Activated T-cell treated with anti-CD3 and anti-CD28 coated beads, Interleukin-2, amount 50 U/mL, for 72 hours (primary cell): ENCODE measurements at regions not wholly inside any gene's neighbourhood (a gene's known extent, or its start where the extent isn't known, plus 50 kb on each side); places are given as distances from the start of the nearest gene placed in this dataset.

ENCODE experiments used
- ATAC-seq, 2 donors: fragments of 150-1000 bp; cut with Tn5 transposase; replicated peaks in 1 of 2; 2 replicates each; pipeline ENCODE4 v1.10.0; 2021; ENCODE audit warnings: moderate library complexity in 2 of 2, mild to moderate bottlenecking in 1 of 2
- DNase-seq, 2 donors: peaks; one replicate each; pipeline ENCODE4 v3.0.0; 2021 to 2022; ENCODE audit warnings: mixed read lengths in 1 of 2
- H3K27ac Mint-ChIP-seq: one replicate; pipeline ENCODE4 v1.8.0; 2022; ENCODE audit warnings: mild to moderate bottlenecking, moderate library complexity, mixed read lengths
- H3K27me3 Mint-ChIP-seq: one replicate; pipeline ENCODE4 v1.8.0; 2022; ENCODE audit warnings: low read depth, mixed read lengths
- H3K36me3 Mint-ChIP-seq, 2 donors: one replicate each; pipeline ENCODE4 v1.8.0; 2022; ENCODE audit warnings: mixed read lengths in 2 of 2, mild to moderate bottlenecking in 1 of 2; ENCODE audit not compliant: insufficient read depth in 2 of 2
- H3K4me1 Mint-ChIP-seq: one replicate; pipeline ENCODE4 v1.8.0; 2022; ENCODE audit warnings: low read depth, mixed read lengths
- H3K4me3 Mint-ChIP-seq, 2 donors: one replicate each; pipeline ENCODE4 v1.8.0; 2022; ENCODE audit warnings: mild to moderate bottlenecking in 2 of 2, mixed read lengths in 2 of 2, moderate library complexity in 2 of 2
- H3K9me3 Mint-ChIP-seq, 2 donors: one replicate each; pipeline ENCODE4 v1.8.0; 2022; ENCODE audit warnings: mixed read lengths in 2 of 2

DNA sequence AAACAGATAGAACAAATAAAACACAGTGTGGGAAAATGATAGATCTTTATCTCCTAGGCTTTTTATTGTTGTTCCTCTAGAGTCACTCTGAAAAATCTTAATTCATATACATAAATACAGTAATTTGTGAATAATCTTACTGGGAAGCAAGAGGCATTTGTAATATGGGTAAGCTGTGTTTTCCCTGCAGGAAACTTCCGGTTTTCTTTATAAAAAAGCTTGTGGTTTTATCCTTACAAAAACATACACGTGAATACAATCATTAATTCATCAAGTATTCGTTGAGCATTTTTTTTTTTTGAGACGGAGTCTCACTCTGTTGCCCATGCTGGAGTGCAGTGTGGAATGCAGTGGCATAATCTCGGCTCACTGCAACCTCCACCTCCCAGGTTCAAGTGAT, 1312.8 kb upstream of the ZEB2 start:
- H3K9me3 Mint-ChIP-seq = peaks cover 4 to 7% of the 10 kb centered on the region in 2 donors
- no peaks in the 10 kb centered on the region for H3K27me3 Mint-ChIP-seq
- H3K36me3 Mint-ChIP-seq = no peaks in the 10 kb centered on the region
- no peaks in the 10 kb centered on the region for H3K4me1 Mint-ChIP-seq
- H3K27ac Mint-ChIP-seq = no peak overlapping the region
- no peak overlapping the region for H3K4me3 Mint-ChIP-seq
- DNase-seq (no peak), ATAC-seq (no peak)

DNA sequence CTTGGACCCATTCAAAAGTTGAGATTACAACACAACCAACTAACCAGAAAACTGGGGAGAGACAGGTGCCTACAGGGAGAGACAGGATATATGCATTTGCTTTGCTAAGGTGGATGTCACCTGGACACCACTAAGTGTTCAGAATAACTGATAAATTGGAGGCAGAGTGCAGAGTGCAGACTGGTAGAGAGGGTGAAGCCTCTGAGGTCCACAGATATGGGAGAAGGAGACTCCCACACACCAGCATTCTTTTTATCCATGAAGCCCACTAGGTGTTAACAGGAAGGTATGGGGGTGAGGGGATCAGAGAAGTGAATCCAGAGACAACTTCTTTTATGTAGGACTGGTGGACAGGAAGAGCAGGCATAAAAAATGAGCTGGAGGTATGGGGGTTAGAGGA, 1310.0 kb upstream of the ZEB2 start:
- no peaks in the 10 kb centered on the region for H3K4me1 Mint-ChIP-seq
- DNase-seq (no peak), ATAC-seq (no peak)
- no peak overlapping the region for H3K4me3 Mint-ChIP-seq
- H3K27ac Mint-ChIP-seq = no peak overlapping the region
- peaks cover 10 to 12% of the 10 kb centered on the region in 2 donors for H3K9me3 Mint-ChIP-seq
- H3K27me3 Mint-ChIP-seq = no peaks in the 10 kb centered on the region
- no peaks in the 10 kb centered on the region for H3K36me3 Mint-ChIP-seq

- no peaks in the 10 kb centered on the region for H3K27me3 Mint-ChIP-seq
- H3K36me3 Mint-ChIP-seq = no peaks in the 10 kb centered on the region
- no peaks in the 10 kb centered on the region for H3K4me1 Mint-ChIP-seq
- H3K4me3 Mint-ChIP-seq = no peak overlapping the region
- H3K27ac Mint-ChIP-seq = no peak overlapping the region
- DNase-seq (no peak), ATAC-seq (no peak)
- H3K9me3 Mint-ChIP-seq = peaks cover 10 to 12% of the 10 kb centered on the region in 2 donors
These were observed 1307.3 kb upstream of the ZEB2 start for GRCh38 chr2:145827235-145827634.

DNA sequence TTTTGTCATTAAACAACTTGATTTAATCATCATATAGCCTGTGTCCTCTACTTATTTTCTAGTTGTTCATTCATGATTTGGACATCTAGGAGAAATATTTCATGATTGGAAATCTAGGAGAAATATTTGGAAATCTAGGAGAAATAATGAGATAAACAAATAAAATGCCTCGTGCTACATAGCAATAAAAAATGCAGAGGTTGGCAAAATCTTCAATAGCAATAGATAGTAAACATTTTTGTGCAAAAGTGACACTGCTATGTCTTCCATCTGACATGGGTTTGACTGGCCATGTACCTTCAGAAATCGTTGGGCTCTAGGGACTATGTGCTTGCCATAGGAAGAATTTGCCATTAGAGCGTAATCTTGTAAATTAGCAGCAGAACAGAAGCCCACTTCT, 1304.5 kb upstream of the ZEB2 start:
- no peak overlapping the region for H3K27ac Mint-ChIP-seq
- H3K36me3 Mint-ChIP-seq = no peaks in the 10 kb centered on the region
- no peaks in the 10 kb centered on the region for H3K27me3 Mint-ChIP-seq
- no peaks in the 10 kb centered on the region for H3K4me1 Mint-ChIP-seq
- H3K4me3 Mint-ChIP-seq = no peak overlapping the region
- ATAC-seq = no peak
- H3K9me3 Mint-ChIP-seq = peaks cover 8 to 12% of the 10 kb centered on the region in 2 donors
- DNase-seq = no peak

GRCh38 chr2:145822892-145823534, 1303.1 kb upstream of the ZEB2 start:
- no peaks in the 10 kb centered on the region for H3K4me1 Mint-ChIP-seq
- peaks cover 8 to 12% of the 10 kb centered on the region in 2 donors for H3K9me3 Mint-ChIP-seq
- H3K36me3 Mint-ChIP-seq = no peaks in the 10 kb centered on the region
- H3K27me3 Mint-ChIP-seq = no peaks in the 10 kb centered on the region
- DNase-seq = no peak
- no peak for ATAC-seq
- H3K4me3 Mint-ChIP-seq = no peak overlapping the region
- H3K27ac Mint-ChIP-seq = no peak overlapping the region

DNA sequence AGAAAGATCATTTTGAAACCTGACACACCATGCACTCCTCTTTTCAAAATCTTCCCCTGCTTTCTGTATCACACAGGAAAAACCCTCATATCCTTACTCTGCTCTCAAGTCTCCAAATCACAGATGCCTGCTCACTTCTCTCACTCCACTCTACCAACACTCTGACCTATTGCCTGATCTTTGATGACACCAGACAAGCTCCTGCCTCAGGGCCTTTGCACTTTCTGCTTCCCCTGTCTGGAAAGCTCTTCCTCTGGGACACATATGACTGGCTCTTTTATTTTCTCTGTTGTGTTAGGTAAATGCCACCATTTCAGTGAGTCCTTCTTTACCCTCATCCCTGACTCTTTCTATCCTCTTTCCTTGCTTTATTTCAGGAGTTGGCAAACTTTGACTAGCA, 1300.7 kb upstream of the ZEB2 start:
- Mint-ChIP-seq H3K4me1 (no peaks in the 10 kb centered on the region), H3K9me3 (peaks cover 3 to 6% of the 10 kb centered on the region in 2 donors), H3K27ac (no peak overlapping the region), H3K36me3 (no peaks in the 10 kb centered on the region), H3K27me3 (no peaks in the 10 kb centered on the region), H3K4me3 (no peak overlapping the region)
- ATAC-seq (no peak), DNase-seq (no peak)

DNA sequence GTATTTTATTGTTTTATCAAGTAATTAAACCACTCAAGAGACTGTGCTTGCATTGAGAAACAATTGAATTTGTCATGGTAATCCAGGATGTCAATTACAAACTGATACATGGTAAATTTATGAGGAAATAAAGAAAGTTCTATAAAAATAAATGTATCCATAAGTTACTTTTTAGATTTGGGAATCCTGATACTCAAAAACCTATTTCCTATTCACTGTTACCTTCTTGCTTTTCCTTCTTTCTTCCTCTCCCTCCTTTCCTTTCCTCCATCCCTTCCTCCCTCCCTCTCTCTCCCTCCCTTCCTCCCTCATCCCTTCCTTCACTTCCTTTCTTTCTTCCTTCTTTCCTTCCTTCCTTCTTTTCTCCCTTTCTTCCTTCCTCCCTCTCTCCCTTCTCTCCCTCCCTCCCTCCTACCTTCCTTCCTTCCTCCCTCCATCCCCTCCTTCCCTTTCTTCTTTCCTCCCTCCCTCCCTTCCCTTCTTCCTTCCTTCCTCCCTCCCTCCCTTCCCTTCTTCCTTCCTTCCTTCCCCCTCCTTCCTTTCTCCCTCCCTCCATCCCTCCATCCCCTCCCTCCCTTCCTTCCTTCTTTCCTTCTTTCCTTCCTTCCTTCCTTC, 1299.1 kb upstream of the ZEB2 start:
- Mint-ChIP-seq H3K4me1 (no peaks in the 10 kb centered on the region), H3K27me3 (no peaks in the 10 kb centered on the region), H3K9me3 (peaks cover 3 to 6% of the 10 kb centered on the region in 2 donors), H3K27ac (no peak overlapping the region), H3K36me3 (no peaks in the 10 kb centered on the region), H3K4me3 (no peak overlapping the region)
- ATAC-seq = no peak
- no peak for DNase-seq

- Mint-ChIP-seq H3K36me3 (no peaks in the 10 kb centered on the region), H3K27me3 (no peaks in the 10 kb centered on the region), H3K9me3 (peaks cover 3 to 6% of the 10 kb centered on the region in 2 donors), H3K4me1 (no peaks in the 10 kb centered on the region), H3K4me3 (no peak overlapping the region), H3K27ac (no peak overlapping the region)
- no peak for ATAC-seq
- no peak for DNase-seq
These were observed 1296.0 kb upstream of the ZEB2 start for GRCh38 chr2:145815933-145816332.

DNA sequence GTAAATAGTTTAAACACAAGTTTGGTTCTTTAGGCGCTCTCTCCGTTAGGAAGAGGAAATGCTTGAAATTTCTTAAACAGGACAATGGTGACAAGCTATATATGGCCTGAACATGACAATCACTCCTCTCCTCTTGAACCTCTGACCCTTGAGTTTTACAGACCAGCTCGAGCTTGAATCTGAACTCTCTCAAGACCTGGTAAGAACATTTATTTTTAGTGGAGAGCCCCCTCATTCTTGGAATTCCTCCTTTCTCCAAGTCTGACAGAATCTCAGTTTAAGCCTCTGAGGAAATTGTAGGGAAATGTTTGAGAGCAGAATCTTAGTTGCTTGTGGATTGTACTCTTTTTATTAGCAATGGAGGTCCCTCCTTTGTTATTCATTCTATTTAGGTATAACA, 1293.6 kb upstream of the ZEB2 start:
- Mint-ChIP-seq H3K27ac (no peak overlapping the region), H3K4me1 (no peaks in the 10 kb centered on the region), H3K4me3 (no peak overlapping the region), H3K36me3 (no peaks in the 10 kb centered on the region), H3K9me3 (no peaks in the 10 kb centered on the region), H3K27me3 (no peaks in the 10 kb centered on the region)
- no peak for ATAC-seq
- no peak for DNase-seq

- ATAC-seq (no peak), DNase-seq (no peak)
- Mint-ChIP-seq H3K4me1 (no peaks in the 10 kb centered on the region), H3K9me3 (no peaks in the 10 kb centered on the region), H3K27me3 (no peaks in the 10 kb centered on the region), H3K27ac (no peak overlapping the region), H3K4me3 (no peak overlapping the region), H3K36me3 (no peaks in the 10 kb centered on the region)
These were observed 1292.2 kb upstream of the ZEB2 start for GRCh38 chr2:145812165-145812554.

DNA sequence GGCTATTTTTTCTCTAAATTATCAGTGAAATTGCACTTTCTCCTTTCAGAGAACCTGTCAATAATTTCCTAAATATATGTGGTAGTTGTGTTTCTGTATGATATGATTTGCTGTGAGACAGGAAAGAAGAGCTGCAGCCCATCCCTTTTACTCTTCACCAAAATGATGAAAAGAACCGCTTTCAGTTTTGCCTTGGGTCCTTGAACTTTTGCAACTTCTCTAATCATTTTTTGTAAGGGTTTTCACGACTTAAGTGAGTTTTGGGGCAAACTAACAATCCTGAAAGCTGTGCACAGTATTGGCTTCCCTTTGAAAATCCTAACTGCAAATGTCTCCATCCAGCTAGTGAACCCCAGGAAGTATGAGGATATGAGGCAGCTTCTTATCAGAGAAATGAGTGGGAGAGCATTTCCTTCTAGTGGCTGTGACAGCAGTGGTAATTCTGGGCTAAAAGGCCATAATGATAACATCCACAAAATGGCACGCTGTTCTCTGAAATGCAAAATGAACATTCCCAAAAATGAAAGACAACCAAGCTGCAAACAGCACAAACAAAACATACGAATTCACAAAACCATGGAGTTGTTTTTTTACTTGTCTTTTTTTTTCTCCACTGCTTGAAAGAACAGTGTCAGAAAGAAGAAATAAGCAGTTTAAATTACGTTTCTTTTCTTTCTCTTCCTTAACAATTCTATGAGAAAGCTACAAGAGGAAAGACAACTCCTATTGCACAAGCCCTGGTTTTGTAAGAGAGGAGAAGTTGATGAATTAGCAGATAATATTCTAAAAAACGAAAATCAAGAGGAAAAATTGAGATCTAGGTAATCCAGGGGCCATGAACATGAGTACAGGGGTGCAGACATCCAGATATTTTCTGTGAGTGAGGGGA, 1291.6 kb upstream of the ZEB2 start:
- Mint-ChIP-seq H3K9me3 (no peaks in the 10 kb centered on the region), H3K27me3 (no peaks in the 10 kb centered on the region), H3K27ac (no peak overlapping the region), H3K4me3 (no peak overlapping the region), H3K36me3 (no peaks in the 10 kb centered on the region), H3K4me1 (no peaks in the 10 kb centered on the region)
- ATAC-seq (no peak), DNase-seq (no peak)

- H3K36me3 Mint-ChIP-seq = no peaks in the 10 kb centered on the region
- no peak overlapping the region for H3K27ac Mint-ChIP-seq
- no peaks in the 10 kb centered on the region for H3K4me1 Mint-ChIP-seq
- no peaks in the 10 kb centered on the region for H3K9me3 Mint-ChIP-seq
- ATAC-seq (no peak), DNase-seq (no peak)
- H3K4me3 Mint-ChIP-seq = no peak overlapping the region
- H3K27me3 Mint-ChIP-seq = no peaks in the 10 kb centered on the region
These were observed 1288.0 kb upstream of the ZEB2 start for GRCh38 chr2:145807968-145808367.

GRCh38 chr2:145807554-145807953, 1287.6 kb upstream of the ZEB2 start:
- H3K4me1 Mint-ChIP-seq = no peaks in the 10 kb centered on the region
- H3K36me3 Mint-ChIP-seq = no peaks in the 10 kb centered on the region
- no peaks in the 10 kb centered on the region for H3K27me3 Mint-ChIP-seq
- no peaks in the 10 kb centered on the region for H3K9me3 Mint-ChIP-seq
- DNase-seq (no peak), ATAC-seq (no peak)
- no peak overlapping the region for H3K4me3 Mint-ChIP-seq
- no peak overlapping the region for H3K27ac Mint-ChIP-seq
